NCI-H2107 (cell line): ENCODE measurements at regions not wholly inside any gene's neighbourhood (a gene's known extent, or its start where the extent isn't known, plus 50 kb on each side); places are given as distances from the start of the nearest gene placed in this dataset.

ENCODE experiments used
- DNase-seq: peaks from one replicate; lab custom pipeline; 2025; lab: John Stamatoyannopoulos, UW

DNA sequence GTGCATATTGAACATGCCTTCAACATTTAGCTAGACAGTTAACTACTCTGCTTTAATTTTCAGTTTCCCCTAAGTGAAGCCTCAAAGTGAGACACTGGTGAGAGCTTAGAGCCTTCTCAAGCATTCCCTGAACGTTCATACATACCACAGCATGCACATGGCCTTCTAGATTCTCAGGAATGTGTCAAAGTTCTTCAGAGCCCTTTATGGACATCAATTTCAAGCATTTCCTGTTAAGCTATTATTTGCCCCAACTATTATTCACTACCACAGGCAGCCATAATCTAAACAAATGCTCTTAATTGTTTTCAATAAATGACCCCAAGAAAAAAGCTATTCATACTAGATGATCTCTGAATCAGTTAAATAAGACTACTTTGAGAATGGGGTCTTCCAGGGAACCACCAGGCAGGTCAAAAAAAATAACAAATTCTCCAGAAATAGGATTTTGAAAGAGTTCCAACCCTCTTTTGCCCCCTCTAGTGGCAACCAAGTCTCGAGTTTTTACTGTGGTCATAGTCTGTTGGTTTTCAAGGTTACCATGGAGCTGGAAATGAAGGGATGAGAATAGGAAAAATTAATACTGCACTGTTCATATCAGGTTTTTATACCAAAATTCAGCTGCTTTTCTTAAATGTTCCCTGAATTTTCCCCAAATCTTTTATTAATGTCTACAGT lies 235.4 kb downstream of the RAB28 start:
- no peak for DNase-seq

DNA sequence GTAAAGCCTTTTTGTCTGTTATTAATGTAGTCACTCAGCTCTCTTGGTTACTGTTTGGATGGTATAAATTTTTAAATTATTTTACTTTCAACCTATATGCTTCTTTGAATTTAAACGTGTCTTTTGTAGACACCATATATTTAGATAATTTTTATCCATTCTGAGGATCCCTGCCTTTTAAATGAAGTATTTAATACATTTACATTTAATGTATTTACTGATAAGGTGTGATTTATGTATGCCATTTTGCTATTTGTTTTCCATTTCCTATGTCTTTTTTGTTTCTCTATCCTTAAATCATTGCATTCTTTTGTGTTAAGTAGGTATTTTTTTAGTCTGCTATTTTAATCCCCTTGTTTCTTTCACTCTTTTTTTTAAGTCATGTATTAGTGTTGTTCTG lies 238.0 kb downstream of the RAB28 start:
- no peak for DNase-seq

DNA sequence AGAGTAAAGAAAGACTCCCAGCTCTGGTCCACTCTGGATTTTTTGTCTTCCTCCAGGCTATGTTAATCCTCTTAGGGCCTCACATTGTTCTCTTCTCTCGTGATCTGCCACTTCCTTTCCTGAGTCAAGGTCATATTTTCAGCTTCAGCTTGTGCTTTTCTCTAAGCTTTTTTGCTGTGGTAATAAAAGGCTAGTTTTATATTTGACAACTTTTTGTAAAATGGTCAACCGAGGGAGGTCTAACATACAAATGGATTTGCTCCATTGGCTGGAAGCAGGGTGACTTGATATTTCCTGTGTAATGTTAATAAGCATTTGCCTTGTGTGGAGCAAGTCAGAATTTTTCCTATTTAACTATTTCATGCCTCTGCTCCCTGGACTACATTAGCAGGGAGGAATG lies 239.7 kb downstream of the RAB28 start:
- no peak for DNase-seq

DNA sequence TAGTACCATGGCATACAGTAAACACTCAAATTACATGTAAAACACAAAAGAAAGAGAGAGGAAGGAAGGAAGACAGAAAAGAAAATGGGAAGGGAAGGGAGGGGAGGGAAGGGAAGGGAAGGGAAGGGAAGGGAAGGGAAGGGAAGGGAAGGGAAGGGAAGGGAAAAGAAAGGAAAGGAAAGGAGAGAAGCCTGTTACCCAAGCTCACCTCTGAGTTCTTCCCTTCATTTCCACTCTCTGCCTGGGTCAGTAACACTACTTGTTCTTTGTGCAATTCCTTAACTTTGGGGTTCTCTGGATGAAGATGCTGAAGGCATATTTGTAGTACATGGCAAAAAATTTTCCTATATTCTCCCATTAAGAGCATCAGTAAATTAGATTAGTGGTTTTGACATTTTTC lies 241.0 kb downstream of the RAB28 start:
- DNase-seq = no peak

DNA sequence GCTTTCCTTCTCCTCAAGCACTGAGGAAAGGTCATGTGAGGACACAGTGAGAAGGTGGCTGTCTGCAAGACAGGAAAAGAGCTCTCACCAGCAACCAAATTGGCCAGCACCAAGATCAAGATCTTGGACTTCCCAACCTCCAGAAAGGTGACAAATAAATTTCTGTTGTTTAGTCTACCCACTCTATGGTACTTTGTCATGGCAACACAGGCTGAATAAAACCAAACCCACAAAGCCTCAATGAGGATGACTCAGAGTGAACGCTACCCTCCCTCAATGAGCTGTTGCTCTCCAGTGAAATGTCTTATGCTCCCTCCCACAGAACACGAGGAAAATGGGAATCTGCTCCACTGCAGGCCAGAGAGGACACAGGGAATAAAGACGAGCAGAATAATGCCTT lies 244.1 kb downstream of the RAB28 start:
- no peak for DNase-seq

DNA sequence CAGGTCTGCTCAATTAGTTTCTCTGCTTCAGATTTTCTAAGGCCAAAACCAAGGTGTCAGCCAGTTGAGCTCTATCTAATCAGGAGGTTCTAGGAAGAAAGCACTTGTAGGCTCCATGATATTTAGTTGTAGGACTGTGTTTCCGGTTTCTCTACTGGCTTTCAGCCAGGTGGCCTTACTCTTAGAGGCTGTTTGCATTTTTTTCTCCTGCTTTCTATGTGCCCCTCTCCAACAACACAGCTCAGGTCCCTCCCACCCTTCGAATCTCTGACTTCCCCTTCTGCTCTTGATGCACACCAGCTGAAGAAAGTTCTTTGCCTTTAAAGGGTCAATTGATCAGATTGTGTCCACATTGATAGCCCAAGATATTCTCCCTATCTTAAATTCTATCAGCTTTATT lies 245.2 kb downstream of the RAB28 start:
- no peak for DNase-seq

DNA sequence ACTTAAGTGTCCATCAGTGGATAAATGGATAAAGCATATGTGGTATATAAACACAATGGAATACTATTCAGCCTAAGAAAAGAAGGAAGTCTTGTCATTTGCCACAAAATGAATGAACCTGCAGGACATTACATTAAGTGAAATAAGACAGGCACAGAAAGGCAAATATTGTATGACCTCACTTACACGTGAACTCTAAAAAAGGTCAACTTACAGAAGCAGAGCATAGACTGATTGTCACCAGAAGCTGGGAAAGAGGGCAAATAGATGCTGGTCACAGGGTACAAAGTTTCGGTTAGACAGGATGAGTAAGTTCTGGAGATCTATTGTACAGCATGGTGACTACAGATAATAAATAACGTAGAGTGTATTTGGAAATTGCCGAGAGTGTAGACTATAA lies 247.7 kb downstream of the RAB28 start:
- DNase-seq = no peak

DNA sequence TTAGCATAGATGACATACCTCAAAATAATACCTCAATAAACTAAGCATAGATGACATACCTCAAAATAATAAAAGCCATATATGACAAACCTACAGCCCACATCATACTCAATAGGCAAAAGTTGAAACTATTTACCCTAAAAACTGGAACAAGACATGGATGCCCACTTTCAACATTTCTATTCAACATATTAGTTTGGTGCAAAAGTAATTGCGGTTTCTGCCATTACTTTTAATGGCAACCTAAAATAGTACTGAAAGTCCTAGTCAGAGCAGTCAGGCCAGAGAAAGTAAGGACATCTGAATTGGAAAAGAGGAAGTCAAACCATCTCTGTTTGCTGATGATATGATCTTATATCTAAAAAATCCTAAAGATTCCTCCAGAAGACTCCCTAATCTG lies 250.4 kb downstream of the RAB28 start:
- no peak for DNase-seq

DNA sequence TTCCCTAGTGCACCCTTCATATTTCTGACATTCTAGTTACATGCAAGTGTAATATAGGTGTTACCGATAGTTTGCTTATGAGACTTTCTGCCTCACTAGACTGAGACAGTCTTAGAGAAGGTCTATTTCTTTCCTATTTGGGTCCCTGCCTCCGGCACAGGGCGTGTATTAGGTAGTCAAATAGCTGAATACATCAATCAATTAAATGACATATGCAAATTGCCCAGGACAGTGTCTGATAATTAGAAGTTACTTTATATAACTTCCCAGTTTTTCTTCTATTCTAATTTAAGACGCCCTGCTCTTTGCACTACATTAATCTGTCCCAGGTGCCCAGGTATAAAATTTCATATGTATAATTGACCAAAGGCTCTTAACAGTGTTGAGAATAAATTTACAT lies 264.2 kb downstream of the RAB28 start:
- DNase-seq = no peak

DNA sequence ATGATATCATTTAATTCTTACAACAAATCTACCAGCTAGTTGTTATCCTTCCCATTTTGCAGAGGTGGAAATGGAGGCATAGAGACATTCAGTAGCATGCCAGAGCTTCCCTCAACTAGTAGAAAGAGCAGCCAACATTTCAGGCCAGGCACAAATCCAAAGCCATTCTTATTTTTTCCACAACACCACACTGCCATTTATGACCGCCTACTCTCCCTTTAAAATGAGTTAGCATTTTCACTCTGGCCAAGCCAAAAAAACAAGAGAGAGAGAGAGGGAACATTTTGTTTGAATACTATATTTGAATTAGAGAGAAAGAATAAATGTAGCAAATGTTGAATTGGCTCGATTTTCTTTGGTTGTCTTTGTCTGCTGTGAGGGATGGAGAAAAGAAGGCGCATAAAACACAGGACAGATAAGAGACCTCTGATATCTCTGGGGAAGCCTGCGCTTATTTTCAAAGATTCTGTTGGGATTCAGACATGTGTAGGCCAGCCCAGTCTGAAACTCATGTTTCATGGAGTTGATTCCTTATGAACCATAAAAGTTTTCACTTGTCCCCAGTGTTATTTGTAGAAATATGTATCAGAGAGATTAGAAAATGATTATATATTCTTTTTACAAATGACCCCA lies 265.7 kb downstream of the RAB28 start:
- DNase-seq = no peak

DNA sequence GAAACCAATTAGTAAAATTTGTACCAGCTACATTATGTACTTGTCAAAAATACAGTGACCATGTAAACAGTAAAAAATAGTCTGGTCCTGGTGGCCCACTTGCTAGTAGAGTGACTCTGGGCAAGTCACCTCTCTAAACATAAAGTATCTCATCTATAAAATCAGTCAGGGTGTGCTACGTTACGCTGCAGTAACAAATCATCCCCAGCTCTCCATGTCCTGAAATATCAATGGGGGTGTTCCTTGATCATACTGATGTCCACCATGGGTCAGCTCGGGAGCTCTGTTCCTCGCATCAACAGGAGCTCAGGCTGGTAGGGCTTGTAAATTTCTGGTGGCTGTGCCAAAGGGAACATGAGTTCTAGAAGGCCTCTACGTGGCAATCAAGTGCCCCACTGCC lies 268.6 kb downstream of the RAB28 start:
- DNase-seq = no peak

DNA sequence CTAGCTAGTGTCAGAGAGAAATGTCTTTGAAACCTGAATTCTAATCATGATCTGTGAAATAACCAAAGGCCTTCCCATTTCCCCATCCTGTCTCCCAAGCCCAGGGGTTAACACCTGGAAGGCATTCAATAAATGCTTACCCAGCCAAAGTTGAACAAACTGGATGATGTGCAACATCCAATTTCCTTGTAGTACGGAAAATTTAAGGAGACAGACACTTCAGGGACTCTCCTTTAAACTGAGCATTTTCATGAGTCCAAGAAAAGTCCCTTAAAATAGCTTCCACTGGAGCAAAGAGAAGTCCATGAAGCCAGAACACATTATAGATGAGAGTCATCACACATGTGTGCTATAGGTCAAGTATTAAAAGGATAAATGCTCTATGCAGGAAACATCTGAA lies 271.2 kb downstream of the RAB28 start:
- no peak for DNase-seq

DNA sequence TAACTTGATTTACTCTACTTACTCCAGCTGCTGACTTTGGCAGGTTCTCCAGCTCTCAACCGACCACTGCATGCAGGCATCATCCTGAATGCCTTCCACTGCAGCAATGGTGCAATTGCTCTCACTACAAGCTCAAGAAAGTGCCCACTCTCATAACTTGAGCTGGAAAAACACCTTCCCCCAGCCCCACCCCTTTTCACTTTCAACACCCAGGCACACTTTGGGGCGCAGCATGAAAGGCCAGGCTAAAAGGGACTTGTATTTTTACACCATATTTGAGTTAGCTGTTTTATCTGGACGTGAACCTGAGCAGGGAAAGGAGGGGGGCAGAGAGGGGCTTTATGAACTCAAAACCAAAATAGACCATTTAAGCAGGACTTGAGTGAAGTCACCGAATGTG lies 274.5 kb downstream of the RAB28 start:
- DNase-seq = no peak

DNA sequence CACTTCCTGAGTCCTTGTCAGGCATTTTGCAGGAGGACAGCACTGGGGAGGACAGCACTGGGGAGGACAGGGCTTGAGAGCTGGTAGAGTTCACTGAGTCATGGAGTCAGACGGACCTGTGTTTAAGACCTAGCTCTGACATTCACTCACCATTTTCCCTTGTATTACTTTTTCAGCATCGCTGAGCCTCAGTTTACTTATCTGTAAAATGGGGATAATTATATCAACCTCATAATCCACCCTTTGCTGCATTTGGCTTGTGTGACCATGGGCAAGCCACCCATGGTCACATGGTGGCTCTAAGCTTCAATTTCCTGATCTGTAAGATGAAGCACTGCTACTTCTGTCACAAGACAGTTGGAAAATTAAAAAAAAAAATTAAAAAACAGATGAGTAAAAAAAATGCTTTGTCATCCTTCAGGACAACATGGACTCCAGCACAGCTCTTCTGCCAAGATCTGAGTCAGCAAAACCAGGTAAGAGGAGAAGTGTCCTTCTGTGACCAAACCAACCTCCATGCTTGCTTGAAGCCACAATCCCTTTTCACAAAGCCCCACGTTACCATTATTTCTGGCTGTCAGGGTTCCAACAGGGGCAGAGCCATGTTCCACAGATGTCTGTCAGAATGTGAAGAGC lies 275.5 kb downstream of the RAB28 start:
- no peak for DNase-seq

DNA sequence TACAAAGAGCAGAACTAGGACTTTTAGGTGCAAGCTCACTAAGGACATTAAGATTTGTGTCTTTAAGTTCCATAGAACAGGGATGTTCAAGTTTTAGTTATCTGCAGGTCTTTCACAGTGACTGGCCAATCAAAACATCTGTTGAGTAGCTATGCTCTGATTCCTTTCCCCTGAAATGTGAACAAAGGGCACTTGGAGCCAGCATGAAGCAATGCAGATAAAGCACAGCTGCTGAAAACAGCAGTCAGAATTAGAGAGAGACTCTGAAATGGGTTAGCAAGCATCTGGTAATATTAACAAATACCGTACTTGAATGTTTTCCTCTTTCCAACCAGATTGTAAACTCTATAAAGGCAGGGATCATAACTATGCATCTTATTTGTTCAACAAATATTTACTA lies 276.9 kb downstream of the RAB28 start:
- no peak for DNase-seq

DNA sequence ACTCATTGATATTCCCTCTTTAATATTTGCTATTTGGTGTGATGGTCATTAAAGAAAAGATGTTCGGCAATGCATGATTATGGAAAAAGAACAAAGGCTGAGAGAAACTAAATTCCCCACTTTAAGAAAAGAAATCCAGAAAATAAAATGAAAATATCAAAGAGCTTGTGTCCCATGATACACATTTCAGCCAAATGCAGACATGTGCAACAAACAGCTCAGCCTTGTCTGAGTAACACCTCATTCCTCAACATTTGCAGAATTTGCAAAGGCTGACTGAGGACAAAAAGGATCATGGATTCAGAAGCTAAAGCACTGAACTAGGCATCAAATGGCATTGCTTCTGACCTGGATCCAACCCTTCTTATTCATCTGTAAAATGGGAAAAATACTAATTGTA lies 281.0 kb downstream of the RAB28 start:
- DNase-seq = no peak

DNA sequence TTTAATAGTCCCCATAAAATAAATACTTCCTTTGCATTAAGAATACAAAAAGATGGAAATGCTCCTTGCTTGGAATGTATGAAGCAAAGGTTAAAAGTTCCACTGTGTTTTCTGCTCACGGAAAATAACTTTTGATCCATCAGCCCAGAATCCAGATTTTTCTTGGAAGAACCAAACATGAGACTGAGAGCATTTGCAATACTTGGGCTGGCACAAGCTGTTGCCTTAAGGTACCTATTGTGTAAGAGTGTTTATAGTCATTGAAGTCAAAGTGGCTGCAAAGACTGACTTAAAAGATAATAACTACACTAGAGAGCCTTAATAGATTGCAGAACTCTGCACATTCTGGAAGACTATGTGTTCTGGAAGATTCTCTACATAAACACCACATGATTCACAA lies 281.4 kb downstream of the RAB28 start:
- no peak for DNase-seq

DNA sequence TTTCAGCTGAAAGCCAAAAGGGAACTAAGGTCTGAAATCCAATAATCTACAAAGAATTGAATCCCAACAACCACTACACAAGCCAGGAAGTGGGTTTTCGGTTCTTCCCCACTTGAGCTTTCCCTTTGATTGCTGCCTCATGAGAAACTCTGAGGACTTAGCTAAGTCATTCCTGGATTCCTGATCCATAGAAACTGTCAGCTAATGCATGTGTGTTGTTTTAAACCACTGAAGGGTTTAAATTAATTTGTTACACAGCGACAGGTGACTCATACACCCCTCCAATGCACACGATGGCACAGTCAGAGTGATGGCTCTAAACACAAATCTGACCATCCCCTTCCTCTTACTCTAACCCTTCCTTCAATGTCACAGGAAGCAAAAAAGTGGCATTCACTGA lies 282.9 kb downstream of the RAB28 start:
- DNase-seq = no peak

DNA sequence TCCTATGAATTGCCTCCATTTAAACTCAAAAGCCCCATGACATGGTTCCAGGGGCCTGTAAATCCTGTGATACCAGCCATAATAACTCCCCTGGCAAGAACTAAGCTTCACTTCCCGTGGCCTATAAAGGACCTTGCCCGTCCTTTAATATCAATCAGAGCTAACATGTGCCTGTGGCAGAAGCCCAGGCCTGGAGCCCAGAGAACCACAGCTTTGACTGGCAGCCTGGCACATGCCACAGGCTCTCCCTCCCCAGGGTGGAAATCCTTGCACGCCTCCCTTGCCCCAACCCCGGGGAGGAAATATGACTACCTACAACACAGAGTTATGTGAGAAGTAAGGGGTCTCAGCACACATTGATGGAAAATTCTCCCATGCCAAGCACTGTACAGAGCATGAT lies 287.4 kb downstream of the RAB28 start:
- DNase-seq = no peak

DNA sequence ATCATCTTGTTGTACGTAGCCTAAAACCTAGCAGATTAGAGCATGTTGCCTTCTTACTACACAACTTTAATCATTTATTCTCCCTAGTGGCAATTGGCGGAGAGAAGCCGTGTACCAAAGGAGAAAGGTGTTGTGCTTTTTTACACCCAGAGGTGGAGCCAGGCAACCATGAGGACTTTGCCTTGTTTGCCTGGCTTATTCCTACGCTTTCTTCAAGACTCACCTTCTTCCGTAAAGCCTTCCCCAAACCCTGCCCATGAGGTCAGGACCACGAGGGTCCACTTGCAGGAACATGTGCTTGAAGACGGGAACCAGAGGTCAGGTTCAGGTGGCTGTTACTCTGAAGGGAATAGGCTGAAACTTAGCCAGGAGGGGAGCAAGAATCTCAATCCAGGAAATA lies 290.5 kb downstream of the RAB28 start:
- no peak for DNase-seq

DNA sequence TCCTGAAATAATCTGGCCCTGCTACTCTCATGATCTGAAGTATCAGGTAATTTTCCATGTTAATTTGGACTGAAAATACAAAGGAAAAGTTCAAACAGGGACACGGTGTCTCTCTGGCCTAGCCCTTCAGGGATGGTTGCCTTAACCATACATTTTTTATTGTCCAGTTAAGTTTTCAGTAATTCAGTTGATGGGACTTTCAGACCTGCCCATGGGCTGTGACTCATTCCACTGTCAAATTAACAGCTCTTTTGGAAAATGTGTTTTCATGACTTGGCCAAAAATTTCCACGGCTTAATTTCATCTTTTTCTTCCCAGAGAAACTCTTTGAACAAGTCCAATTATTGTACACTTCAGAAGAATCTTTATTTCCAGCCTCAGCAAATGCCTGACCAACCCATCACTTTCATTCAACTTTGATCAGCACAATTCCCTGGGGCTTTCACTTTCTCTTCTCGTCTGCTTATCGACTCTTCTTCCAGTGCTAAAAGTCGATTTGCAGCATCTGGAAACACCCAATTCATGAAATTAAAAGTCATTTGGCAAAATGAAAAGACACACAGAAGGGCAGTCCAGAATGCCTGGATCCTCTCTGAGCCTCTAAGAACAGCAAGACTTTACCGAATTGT lies 293.9 kb downstream of the RAB28 start:
- DNase-seq = no peak

DNA sequence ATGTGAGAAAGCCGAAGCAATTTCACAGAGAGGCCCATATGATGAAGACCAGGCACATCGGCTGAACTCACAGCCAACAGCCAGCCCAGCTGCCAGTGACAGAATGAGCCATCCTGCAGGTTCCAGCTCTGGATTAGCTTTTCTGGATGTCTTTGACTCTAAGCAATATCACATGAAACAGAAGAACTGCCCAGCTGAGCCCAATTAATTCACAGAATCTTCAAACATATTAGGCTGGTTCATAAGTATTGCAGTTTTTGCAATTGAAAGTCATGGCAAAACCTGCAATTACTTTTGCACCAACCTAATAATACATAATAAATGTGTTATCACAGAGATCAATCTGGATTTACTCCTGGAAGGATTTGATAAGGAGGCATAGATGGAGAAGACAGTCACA lies 299.9 kb downstream of the RAB28 start:
- no peak for DNase-seq

DNA sequence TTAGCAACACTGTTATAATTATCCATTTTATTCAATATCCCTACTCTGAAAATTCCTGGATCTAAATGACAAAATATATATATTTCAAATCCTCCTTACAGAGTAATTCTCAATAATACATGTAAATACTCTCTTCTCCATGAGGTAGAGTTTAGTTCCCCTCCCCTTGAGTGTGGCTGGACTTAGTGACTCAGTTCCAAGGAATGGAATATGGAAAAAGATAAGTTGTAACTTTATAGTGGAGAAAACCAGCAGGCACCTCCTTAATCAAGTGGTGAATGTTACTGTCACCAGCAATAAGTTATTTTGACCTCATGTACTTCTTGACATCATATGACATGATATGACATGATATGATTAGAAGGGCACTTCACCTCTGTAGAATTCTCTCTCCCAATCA lies 302.0 kb downstream of the RAB28 start:
- DNase-seq = no peak
